GM12865 (cell line): ENCODE measurements at regions not wholly inside any gene's neighbourhood (a gene's known extent, or its start where the extent isn't known, plus 50 kb on each side); places are given as distances from the start of the nearest gene placed in this dataset.

Experiments
- DNase-seq: peaks from one replicate; pipeline ENCODE4 v3.0.0; 2010; ENCODE audit warnings: low read depth
- H3K4me3 ChIP-seq: 2 replicates; pipeline ENCODE4 v1.5.1; 2011; ENCODE audit warnings: mild to moderate bottlenecking, low read depth, low read length, control low read depth
- TF ChIP-seq, protein P1 (sequence below): IDR thresholded peaks from 2 replicates; pipeline ENCODE4 v1.5.1; 2011; ENCODE audit warnings: low read length, control low read depth, low read depth, inconsistent platforms; ENCODE audit not compliant: insufficient read depth; ENCODE audit errors: missing control alignments

DNA sequence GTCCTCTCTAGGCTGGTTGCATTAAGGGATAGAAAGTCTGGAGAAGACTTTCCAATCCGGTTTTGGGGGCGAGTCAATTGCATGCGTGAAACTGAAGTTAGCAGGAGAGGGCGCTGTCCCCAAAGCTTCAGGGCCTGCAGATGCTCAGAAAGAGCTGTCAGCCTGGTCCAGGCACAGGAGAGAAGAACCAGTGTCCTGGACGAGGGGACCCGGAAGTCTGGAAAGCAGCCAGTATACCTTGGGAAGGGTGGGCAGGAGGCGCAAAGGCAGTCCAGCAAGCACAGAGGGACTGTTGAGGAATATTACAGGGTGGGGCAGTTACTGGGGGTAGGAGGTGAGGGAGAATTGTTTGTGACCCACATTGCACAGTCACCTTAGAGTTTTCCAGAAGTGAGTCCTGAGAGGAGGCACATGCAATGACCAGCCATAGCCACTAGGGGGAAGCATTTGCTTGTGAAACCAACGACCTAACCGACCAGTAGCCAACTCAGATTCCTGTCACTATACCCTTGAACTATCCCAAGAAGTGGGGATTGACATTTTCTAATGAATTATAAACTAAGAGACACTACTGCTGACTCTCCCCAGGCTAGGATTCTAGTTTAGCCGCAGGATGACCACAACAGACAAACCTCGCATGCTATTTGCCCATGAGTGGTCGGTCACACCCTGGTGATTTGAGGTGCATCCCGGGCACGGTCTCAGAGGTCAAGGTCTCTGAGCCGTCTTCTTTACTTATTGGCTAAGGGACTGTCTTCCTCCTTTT lies 172.8 kb downstream of the RDH14 start:
- peak; percentile 74 for DNase-seq
- no peak overlapping the region for H3K4me3 ChIP-seq
- TF ChIP-seq, protein P1, sequence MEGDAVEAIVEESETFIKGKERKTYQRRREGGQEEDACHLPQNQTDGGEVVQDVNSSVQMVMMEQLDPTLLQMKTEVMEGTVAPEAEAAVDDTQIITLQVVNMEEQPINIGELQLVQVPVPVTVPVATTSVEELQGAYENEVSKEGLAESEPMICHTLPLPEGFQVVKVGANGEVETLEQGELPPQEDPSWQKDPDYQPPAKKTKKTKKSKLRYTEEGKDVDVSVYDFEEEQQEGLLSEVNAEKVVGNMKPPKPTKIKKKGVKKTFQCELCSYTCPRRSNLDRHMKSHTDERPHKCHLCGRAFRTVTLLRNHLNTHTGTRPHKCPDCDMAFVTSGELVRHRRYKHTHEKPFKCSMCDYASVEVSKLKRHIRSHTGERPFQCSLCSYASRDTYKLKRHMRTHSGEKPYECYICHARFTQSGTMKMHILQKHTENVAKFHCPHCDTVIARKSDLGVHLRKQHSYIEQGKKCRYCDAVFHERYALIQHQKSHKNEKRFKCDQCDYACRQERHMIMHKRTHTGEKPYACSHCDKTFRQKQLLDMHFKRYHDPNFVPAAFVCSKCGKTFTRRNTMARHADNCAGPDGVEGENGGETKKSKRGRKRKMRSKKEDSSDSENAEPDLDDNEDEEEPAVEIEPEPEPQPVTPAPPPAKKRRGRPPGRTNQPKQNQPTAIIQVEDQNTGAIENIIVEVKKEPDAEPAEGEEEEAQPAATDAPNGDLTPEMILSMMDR = peak; percentile 97

DNA sequence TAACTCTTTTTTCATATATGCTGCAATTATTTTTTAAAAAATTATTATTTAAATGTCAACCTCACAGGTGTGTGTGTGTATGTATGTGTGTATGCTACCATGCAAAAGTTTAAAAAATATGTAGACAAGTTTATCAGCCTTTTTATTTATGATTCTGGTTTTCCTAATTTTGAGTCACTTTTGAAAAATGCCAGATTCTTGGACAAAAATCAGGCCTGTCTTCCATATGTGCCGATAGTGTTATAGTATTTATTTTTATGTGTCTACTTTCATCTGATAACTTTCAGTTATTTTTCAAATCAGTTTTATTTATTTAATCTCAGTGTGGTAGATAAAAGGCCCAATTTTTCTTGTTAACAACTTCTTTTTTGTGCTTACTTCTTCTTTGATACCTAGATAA lies 176.2 kb downstream of the RDH14 start:
- no peak for DNase-seq
- H3K4me3 ChIP-seq = no peak overlapping the region
- TF ChIP-seq, protein P1 = no peak

DNA sequence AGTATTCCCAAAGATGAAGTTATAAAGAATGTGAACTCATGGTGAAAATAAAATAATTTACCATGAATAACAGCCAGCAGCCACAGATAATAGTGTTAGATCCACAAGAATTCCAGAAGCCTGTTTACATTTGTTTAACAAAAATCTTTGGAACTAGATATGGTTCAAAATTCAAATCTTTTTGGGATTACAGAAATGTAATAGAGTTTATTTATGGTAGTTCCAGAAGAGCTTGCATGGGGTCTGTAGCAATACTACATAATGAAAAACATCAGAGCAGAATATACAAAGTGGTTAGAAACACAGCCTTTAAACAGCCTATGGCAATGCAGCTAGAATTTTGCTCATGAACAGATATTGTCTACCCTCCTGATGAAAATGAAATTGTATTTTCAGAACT lies 179.1 kb downstream of the RDH14 start:
- H3K4me3 ChIP-seq = no peak overlapping the region
- TF ChIP-seq, protein P1 = no peak
- no peak for DNase-seq

DNA sequence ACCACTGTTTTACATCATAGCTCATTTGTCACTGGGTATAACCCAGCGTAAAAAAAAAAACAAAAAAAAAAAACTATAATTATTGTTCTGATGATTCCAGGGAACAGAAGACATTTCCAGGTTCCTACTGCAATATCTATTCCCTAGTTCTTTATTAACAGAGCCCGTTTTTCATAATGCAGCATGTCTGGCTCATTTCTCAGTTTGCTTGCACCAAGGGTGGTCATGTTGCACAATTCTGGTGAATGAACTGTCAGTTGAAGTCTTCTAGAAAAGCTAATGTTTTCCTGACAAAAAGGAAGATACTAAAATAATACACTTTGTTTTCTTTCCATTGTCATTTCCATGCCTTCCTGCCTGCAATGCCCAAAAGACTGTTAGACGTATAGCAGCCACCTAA lies 180.1 kb downstream of the RDH14 start:
- DNase-seq = no peak
- TF ChIP-seq, protein P1 = no peak
- no peak overlapping the region for H3K4me3 ChIP-seq

DNA sequence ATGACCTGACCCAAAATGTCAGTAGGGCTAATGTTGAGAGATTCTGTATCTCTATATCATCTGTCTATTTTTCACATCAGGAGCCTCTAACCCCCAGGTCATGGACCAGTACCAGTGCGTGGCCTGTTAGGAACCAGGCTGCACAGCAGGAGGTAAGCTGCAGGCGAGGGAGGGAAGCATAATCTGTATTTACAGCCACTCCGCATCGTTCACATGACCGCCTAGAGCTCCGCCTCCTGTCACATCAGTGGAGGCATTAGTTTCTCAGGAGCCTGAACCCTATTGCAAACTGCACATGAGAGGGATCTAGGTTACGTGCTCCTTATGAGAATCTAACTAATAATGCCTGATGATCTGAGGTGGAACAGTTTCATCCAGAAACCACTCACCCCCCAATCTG lies 180.6 kb downstream of the RDH14 start:
- DNase-seq = no peak
- no peak overlapping the region for H3K4me3 ChIP-seq
- TF ChIP-seq, protein P1 = no peak

DNA sequence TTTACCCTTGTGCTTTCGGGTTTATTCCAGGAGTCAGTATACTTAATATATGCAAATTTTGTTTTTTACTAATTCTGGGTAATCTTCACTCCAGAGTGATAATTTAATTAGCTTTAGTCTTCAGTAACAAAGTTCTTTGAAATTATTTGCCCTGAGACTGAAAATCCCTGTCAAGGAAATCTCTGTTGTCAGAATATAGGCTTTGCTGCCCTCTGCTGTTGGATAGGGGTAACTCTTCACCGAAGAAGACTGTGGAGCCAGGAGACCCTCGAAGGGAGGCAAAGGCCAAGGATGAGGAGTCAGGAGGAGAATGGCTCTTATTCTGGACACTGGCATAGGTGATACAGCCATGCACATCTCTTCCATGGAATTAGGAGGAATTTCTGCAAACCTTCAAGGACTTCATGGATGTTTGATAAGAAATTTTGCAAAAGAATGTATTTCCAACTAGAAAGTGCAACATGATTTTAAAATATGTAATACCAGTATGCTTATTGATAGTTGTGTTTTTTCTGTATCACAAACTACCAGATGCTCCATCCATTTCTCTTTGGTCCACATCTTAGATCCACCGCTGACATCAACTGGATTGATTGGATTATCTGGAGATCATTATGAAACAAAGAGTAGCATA lies 182.3 kb downstream of the RDH14 start:
- no peak overlapping the region for H3K4me3 ChIP-seq
- peak; percentile 37 for DNase-seq
- TF ChIP-seq, protein P1 = peak; percentile 75

DNA sequence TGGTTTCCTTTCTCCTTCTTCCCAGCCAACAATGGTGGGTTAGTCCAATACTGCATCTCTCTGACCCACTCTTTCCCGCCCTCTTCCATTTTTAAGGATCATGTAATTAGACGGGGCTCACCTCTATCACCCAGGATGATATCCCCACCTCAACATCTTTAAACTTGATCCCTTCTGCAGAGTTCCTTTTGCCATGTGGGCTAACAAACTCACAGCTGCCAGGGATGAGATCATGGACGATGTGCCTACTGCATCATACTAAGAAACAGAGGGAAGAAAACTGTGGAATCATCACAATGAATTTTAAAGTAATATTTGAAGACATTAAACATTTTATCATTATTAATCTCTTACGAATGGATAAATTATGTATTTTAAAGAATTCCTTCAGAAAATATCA lies 183.5 kb downstream of the RDH14 start:
- DNase-seq = no peak
- H3K4me3 ChIP-seq = no peak overlapping the region
- TF ChIP-seq, protein P1 = no peak
